ENCODE measurements at regions not wholly inside any gene's neighbourhood (a gene's known extent, or its start where the extent isn't known, plus 50 kb on each side); places are given as distances from the start of the nearest gene placed in this dataset.

GRCh38 chr2:143916781-143917180 is 603.1 kb downstream of the ZEB2 start:
- no peak overlapping the region for H3K9ac ChIP-seq (ENCODE audit: low read length)
- no peaks in the 10 kb centered on the region for H3K4me1 ChIP-seq (ENCODE audit: control insufficient read depth, low read depth, low read length)
- H3K9me3 ChIP-seq (ENCODE audit: control insufficient read depth, low read depth, low read length): peaks cover 17% of the 10 kb centered on the region
- no peak overlapping the region for H3K27ac ChIP-seq (ENCODE audit: low read length)
- H3K36me3 ChIP-seq (ENCODE audit: control insufficient read depth, low read depth, low read length): no peaks in the 10 kb centered on the region
- no peaks in the 10 kb centered on the region for H3K27me3 ChIP-seq (ENCODE audit: control insufficient read depth, insufficient read depth, low read length)
- no peak overlapping the region for H3K4me3 ChIP-seq (ENCODE audit: low read length)

GRCh38 chr2:143909577-143910353 is 610.2 kb downstream of the ZEB2 start:
- Histone ChIP-seq H3K9ac (ENCODE audit: low read length) (no peak overlapping the region), H3K9me3 (ENCODE audit: control insufficient read depth, low read depth, low read length) (no peaks in the 10 kb centered on the region)

GRCh38 chr2:143908843-143909242 is 611.1 kb downstream of the ZEB2 start:
- no peak overlapping the region for H3K27ac ChIP-seq (ENCODE audit: low read length)
- no peak overlapping the region for H3K9ac ChIP-seq (ENCODE audit: low read length)
- no peaks in the 10 kb centered on the region for H3K9me3 ChIP-seq (ENCODE audit: control insufficient read depth, low read depth, low read length)
- no peaks in the 10 kb centered on the region for H3K36me3 ChIP-seq (ENCODE audit: control insufficient read depth, low read depth, low read length)
- no peak overlapping the region for H3K4me3 ChIP-seq (ENCODE audit: low read length)
- H3K27me3 ChIP-seq (ENCODE audit: control insufficient read depth, insufficient read depth, low read length): peaks cover 3% of the 10 kb centered on the region
- H3K4me1 ChIP-seq (ENCODE audit: control insufficient read depth, low read depth, low read length): peaks cover 29% of the 10 kb centered on the region

More at GRCh38 chr2:143909577-143910353, 610.2 kb downstream of the ZEB2 start:
- Histone ChIP-seq H3K27me3 (ENCODE audit: control insufficient read depth, insufficient read depth, low read length) (peaks cover 3% of the 10 kb centered on the region), H3K27ac (ENCODE audit: low read length) (no peak overlapping the region), H3K4me1 (ENCODE audit: control insufficient read depth, low read depth, low read length) (peaks cover 29% of the 10 kb centered on the region), H3K4me3 (ENCODE audit: low read length) (no peak overlapping the region), H3K36me3 (ENCODE audit: control insufficient read depth, low read depth, low read length) (no peaks in the 10 kb centered on the region)

- Histone ChIP-seq H3K27me3 (ENCODE audit: control insufficient read depth, insufficient read depth, low read length) (peaks cover 3% of the 10 kb centered on the region), H3K36me3 (ENCODE audit: control insufficient read depth, low read depth, low read length) (no peaks in the 10 kb centered on the region), H3K9me3 (ENCODE audit: control insufficient read depth, low read depth, low read length) (no peaks in the 10 kb centered on the region), H3K9ac (ENCODE audit: low read length) (no peak overlapping the region), H3K27ac (ENCODE audit: low read length) (no peak overlapping the region), H3K4me1 (ENCODE audit: control insufficient read depth, low read depth, low read length) (peaks cover 29% of the 10 kb centered on the region), H3K4me3 (ENCODE audit: low read length) (no peak overlapping the region)
Observed at GRCh38 chr2:143907801-143908200, 612.1 kb downstream of the ZEB2 start.

GRCh38 chr2:143906850-143907249 is 613.1 kb downstream of the ZEB2 start:
- H3K4me3 ChIP-seq (ENCODE audit: low read length): peak overlapping the region; percentile 43
- H3K9ac ChIP-seq (ENCODE audit: low read length): no peak overlapping the region
- H3K27ac ChIP-seq (ENCODE audit: low read length): no peak overlapping the region
- no peaks in the 10 kb centered on the region for H3K36me3 ChIP-seq (ENCODE audit: control insufficient read depth, low read depth, low read length)
- H3K27me3 ChIP-seq (ENCODE audit: control insufficient read depth, insufficient read depth, low read length): peaks cover 3% of the 10 kb centered on the region
- no peaks in the 10 kb centered on the region for H3K9me3 ChIP-seq (ENCODE audit: control insufficient read depth, low read depth, low read length)
- peaks cover 29% of the 10 kb centered on the region for H3K4me1 ChIP-seq (ENCODE audit: control insufficient read depth, low read depth, low read length)

GRCh38 chr2:143905587-143905986 is 614.3 kb downstream of the ZEB2 start:
- Histone ChIP-seq H3K27ac (ENCODE audit: low read length) (no peak overlapping the region), H3K36me3 (ENCODE audit: control insufficient read depth, low read depth, low read length) (no peaks in the 10 kb centered on the region), H3K4me3 (ENCODE audit: low read length) (no peak overlapping the region), H3K9me3 (ENCODE audit: control insufficient read depth, low read depth, low read length) (no peaks in the 10 kb centered on the region), H3K27me3 (ENCODE audit: control insufficient read depth, insufficient read depth, low read length) (peaks cover 3% of the 10 kb centered on the region), H3K4me1 (ENCODE audit: control insufficient read depth, low read depth, low read length) (peaks cover 29% of the 10 kb centered on the region), H3K9ac (ENCODE audit: low read length) (no peak overlapping the region)

GRCh38 chr2:143903172-143903856 is 616.6 kb downstream of the ZEB2 start:
- Histone ChIP-seq H3K4me1 (ENCODE audit: control insufficient read depth, low read depth, low read length) (peaks cover 29% of the 10 kb centered on the region), H3K9me3 (ENCODE audit: control insufficient read depth, low read depth, low read length) (no peaks in the 10 kb centered on the region), H3K9ac (ENCODE audit: low read length) (no peak overlapping the region), H3K27ac (ENCODE audit: low read length) (no peak overlapping the region), H3K4me3 (ENCODE audit: low read length) (no peak overlapping the region), H3K27me3 (ENCODE audit: control insufficient read depth, insufficient read depth, low read length) (peaks cover 3% of the 10 kb centered on the region), H3K36me3 (ENCODE audit: control insufficient read depth, low read depth, low read length) (no peaks in the 10 kb centered on the region)

GRCh38 chr2:143901185-143901842 is 618.6 kb downstream of the ZEB2 start:
- H3K9me3 ChIP-seq (ENCODE audit: control insufficient read depth, low read depth, low read length): no peaks in the 10 kb centered on the region
- H3K4me3 ChIP-seq (ENCODE audit: low read length): no peak overlapping the region
- no peaks in the 10 kb centered on the region for H3K27me3 ChIP-seq (ENCODE audit: control insufficient read depth, insufficient read depth, low read length)
- no peaks in the 10 kb centered on the region for H3K36me3 ChIP-seq (ENCODE audit: control insufficient read depth, low read depth, low read length)
- H3K27ac ChIP-seq (ENCODE audit: low read length): no peak overlapping the region
- peaks cover 12% of the 10 kb centered on the region for H3K4me1 ChIP-seq (ENCODE audit: control insufficient read depth, low read depth, low read length)
- H3K9ac ChIP-seq (ENCODE audit: low read length): no peak overlapping the region

- Histone ChIP-seq H3K9me3 (ENCODE audit: control insufficient read depth, low read depth, low read length) (no peaks in the 10 kb centered on the region), H3K4me1 (ENCODE audit: control insufficient read depth, low read depth, low read length) (no peaks in the 10 kb centered on the region), H3K27me3 (ENCODE audit: control insufficient read depth, insufficient read depth, low read length) (no peaks in the 10 kb centered on the region), H3K36me3 (ENCODE audit: control insufficient read depth, low read depth, low read length) (no peaks in the 10 kb centered on the region), H3K9ac (ENCODE audit: low read length) (no peak overlapping the region), H3K4me3 (ENCODE audit: low read length) (no peak overlapping the region), H3K27ac (ENCODE audit: low read length) (no peak overlapping the region)
Observed at GRCh38 chr2:143899987-143900386, 619.9 kb downstream of the ZEB2 start.

- Histone ChIP-seq H3K4me3 (ENCODE audit: low read length) (no peak overlapping the region), H3K27ac (ENCODE audit: low read length) (no peak overlapping the region)
Observed at GRCh38 chr2:143893371-143893770, 626.5 kb downstream of the ZEB2 start.

GRCh38 chr2:143891879-143892308 is 628.0 kb downstream of the ZEB2 start:
- Histone ChIP-seq H3K9ac (ENCODE audit: low read length) (no peak overlapping the region), H3K4me1 (ENCODE audit: control insufficient read depth, low read depth, low read length) (peaks cover 36% of the 10 kb centered on the region), H3K36me3 (ENCODE audit: control insufficient read depth, low read depth, low read length) (no peaks in the 10 kb centered on the region), H3K27me3 (ENCODE audit: control insufficient read depth, insufficient read depth, low read length) (peaks cover 40% of the 10 kb centered on the region), H3K9me3 (ENCODE audit: control insufficient read depth, low read depth, low read length) (no peaks in the 10 kb centered on the region), H3K27ac (ENCODE audit: low read length) (no peak overlapping the region), H3K4me3 (ENCODE audit: low read length) (peak overlapping the region; percentile 3)

More at GRCh38 chr2:143893371-143893770, 626.5 kb downstream of the ZEB2 start:
- peaks cover 40% of the 10 kb centered on the region for H3K27me3 ChIP-seq (ENCODE audit: control insufficient read depth, insufficient read depth, low read length)
- H3K36me3 ChIP-seq (ENCODE audit: control insufficient read depth, low read depth, low read length): no peaks in the 10 kb centered on the region
- no peak overlapping the region for H3K9ac ChIP-seq (ENCODE audit: low read length)
- H3K9me3 ChIP-seq (ENCODE audit: control insufficient read depth, low read depth, low read length): no peaks in the 10 kb centered on the region
- peaks cover 36% of the 10 kb centered on the region for H3K4me1 ChIP-seq (ENCODE audit: control insufficient read depth, low read depth, low read length)

All from iPS-18a (cell line).